DOHH2 (cell line): ENCODE measurements at regions not wholly inside any gene's neighbourhood (a gene's known extent, or its start where the extent isn't known, plus 50 kb on each side); places are given as distances from the start of the nearest gene placed in this dataset.

Source experiments
- H3F3A ChIP-seq: fragments of 200-600 bp; sonication (generic), shearing (Covaris generic); 2 replicates; pipeline ENCODE4 v1.6.0; 2016; ENCODE audit warnings: antibody characterized with exemption, mild to moderate bottlenecking; ENCODE audit not compliant: control insufficient read depth, insufficient read depth
- H3K27ac ChIP-seq: fragments of 200-600 bp; sonication (generic); 2 replicates; pipeline ENCODE4 v1.5.1; 2014; ENCODE audit warnings: low read depth, mild to moderate bottlenecking, low read length, moderate library complexity
- H3K27me3 ChIP-seq: fragments of 200-600 bp; sonication (generic); 2 replicates; pipeline ENCODE4 v1.6.1; 2014; ENCODE audit warnings: mild to moderate bottlenecking, low read length, mixed read lengths; ENCODE audit not compliant: control insufficient read depth
- H3K36me3 ChIP-seq: fragments of 200-600 bp; sonication (generic); 2 replicates; pipeline ENCODE4 v1.6.1; 2014; ENCODE audit warnings: mild to moderate bottlenecking, low read length, moderate library complexity, mixed read lengths; ENCODE audit not compliant: control insufficient read depth
- H3K4me1 ChIP-seq: fragments of 200-600 bp; sonication (generic); 2 replicates; pipeline ENCODE4 v1.6.1; 2014; ENCODE audit warnings: mild to moderate bottlenecking, low read length, mixed read lengths; ENCODE audit not compliant: control insufficient read depth
- H3K4me2 ChIP-seq: fragments of 200-600 bp; sonication (generic); 2 replicates; pipeline ENCODE4 v1.6.0; 2014; ENCODE audit warnings: mild to moderate bottlenecking, low read length, moderate library complexity
- H3K4me3 ChIP-seq: fragments of 200-600 bp; sonication (generic); 2 replicates; pipeline ENCODE4 v1.5.1; 2014; ENCODE audit warnings: mild to moderate bottlenecking, low read length, mixed read lengths
- H3K79me2 ChIP-seq: fragments of 200-600 bp; sonication (generic); 2 replicates; pipeline ENCODE4 v1.6.1; 2014; ENCODE audit warnings: mild to moderate bottlenecking, low read length, mixed read lengths; ENCODE audit not compliant: control insufficient read depth
- H3K9me2 ChIP-seq: fragments of 200-600 bp; sonication (generic); replicated peaks from 2 replicates; pipeline ENCODE4 v1.6.1; 2014; ENCODE audit warnings: mild to moderate bottlenecking, low read length, mixed read lengths; ENCODE audit not compliant: control insufficient read depth
- H3K9me3 ChIP-seq: fragments of 200-600 bp; sonication (generic); 2 replicates; pipeline ENCODE4 v1.6.1; 2014; ENCODE audit warnings: antibody characterized with exemption, low read length, mixed read lengths; ENCODE audit not compliant: control insufficient read depth, insufficient read depth
- H4K20me1 ChIP-seq: fragments of 200-600 bp; sonication (generic); 2 replicates; pipeline ENCODE4 v1.6.0; 2014; ENCODE audit warnings: low read depth, mild to moderate bottlenecking, antibody characterized with exemption, low read length, moderate library complexity; ENCODE audit not compliant: control insufficient read depth, insufficient read depth
- CTCF ChIP-seq: fragments of 200-600 bp; sonication (generic); IDR thresholded peaks from one replicate; pipeline ENCODE4 v1.5.1; 2014; ENCODE audit warnings: antibody characterized with exemption, mild to moderate bottlenecking, low read depth, low read length; ENCODE audit not compliant: poor library complexity, severe bottlenecking
- EZH2phosphoT487 ChIP-seq: fragments of 200-600 bp; sonication (generic); IDR thresholded peaks from 2 replicates; pipeline ENCODE4 v1.6.1; 2017; ENCODE audit warnings: borderline replicate concordance, mild to moderate bottlenecking, antibody characterized with exemption, low read length, moderate library complexity, mixed read lengths

DNA sequence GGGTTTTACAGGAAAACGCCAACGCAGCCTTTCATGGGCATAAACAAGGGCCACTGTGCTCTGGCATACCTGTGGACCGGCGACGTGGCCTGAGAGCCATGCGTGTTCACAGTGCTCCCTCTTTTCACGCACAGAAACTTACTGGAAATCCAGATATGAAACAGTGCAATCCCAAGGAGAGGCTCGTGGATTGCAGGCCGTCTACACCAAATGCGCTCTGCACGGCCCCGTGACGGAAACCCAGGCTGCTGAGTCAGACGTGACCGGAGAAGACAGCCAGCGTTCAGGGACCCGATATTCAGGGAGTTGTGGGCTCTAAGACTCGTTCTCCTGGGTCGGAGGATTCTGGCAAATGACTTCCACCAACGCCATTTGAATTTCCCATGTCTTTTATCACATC, 129.2 kb downstream of the FOXL1 start:
- H3K9me3 ChIP-seq: no peaks in the 10 kb centered on the region
- no peak for TF ChIP-seq CTCF
- no peak for TF ChIP-seq EZH2phosphoT487
- no peaks in the 10 kb centered on the region for H3K27me3 ChIP-seq

DNA sequence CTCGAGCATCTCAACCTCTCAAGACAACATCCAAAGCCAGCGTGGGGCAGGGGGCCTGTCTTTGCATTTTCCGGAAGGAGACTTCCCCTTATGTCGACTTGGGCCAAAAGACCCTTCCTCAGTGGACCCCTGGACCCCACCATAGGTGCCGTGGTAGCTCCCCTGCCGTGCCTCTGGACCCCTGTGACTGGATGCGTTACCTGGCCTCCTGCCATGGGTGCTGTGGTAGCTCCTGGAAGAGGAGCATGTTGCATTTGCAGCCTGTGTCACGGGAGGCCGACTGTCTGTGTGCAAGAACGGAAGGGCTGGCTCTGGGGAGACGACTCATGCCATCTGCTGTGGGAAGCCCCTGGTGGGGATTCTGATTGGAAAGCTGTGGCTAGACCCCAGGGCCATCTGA, 130.1 kb downstream of the FOXL1 start:
- H3K27me3 ChIP-seq: no peaks in the 10 kb centered on the region
- no peak overlapping the region for H3K4me3 ChIP-seq
- no peak for TF ChIP-seq EZH2phosphoT487
- no peaks in the 10 kb centered on the region for H3K36me3 ChIP-seq
- no peak overlapping the region for H3K4me2 ChIP-seq
- H4K20me1 ChIP-seq: no peaks in the 10 kb centered on the region
- H3K27ac ChIP-seq: no peak overlapping the region
- no peaks in the 10 kb centered on the region for H3K79me2 ChIP-seq
- no peaks in the 10 kb centered on the region for H3F3A ChIP-seq
- no peaks in the 10 kb centered on the region for H3K9me2 ChIP-seq
- no peaks in the 10 kb centered on the region for H3K9me3 ChIP-seq
- no peaks in the 10 kb centered on the region for H3K4me1 ChIP-seq

More for the DNA sequence above, 129.2 kb downstream of the FOXL1 start:
- Histone ChIP-seq H3K4me1 (no peaks in the 10 kb centered on the region), H3K4me2 (no peak overlapping the region), H3K4me3 (no peak overlapping the region), H3K36me3 (no peaks in the 10 kb centered on the region), H3K79me2 (no peaks in the 10 kb centered on the region), H4K20me1 (no peaks in the 10 kb centered on the region), H3K9me2 (no peaks in the 10 kb centered on the region), H3K27ac (no peak overlapping the region), H3F3A (no peaks in the 10 kb centered on the region)

- H3K27me3 ChIP-seq: no peaks in the 10 kb centered on the region
- no peak overlapping the region for H3K4me3 ChIP-seq
- H3K4me2 ChIP-seq: no peak overlapping the region
- no peaks in the 10 kb centered on the region for H4K20me1 ChIP-seq
- TF ChIP-seq EZH2phosphoT487: no peak
- no peak for TF ChIP-seq CTCF
- H3K4me1 ChIP-seq: no peaks in the 10 kb centered on the region
- no peaks in the 10 kb centered on the region for H3K36me3 ChIP-seq
- H3K79me2 ChIP-seq: no peaks in the 10 kb centered on the region
- H3K27ac ChIP-seq: no peak overlapping the region
- H3K9me3 ChIP-seq: no peaks in the 10 kb centered on the region
- no peaks in the 10 kb centered on the region for H3K9me2 ChIP-seq
- no peaks in the 10 kb centered on the region for H3F3A ChIP-seq
Measured at GRCh38 chr16:86709103-86709502, 130.8 kb downstream of the FOXL1 start.

- H3F3A ChIP-seq: no peaks in the 10 kb centered on the region
- H3K9me3 ChIP-seq: no peaks in the 10 kb centered on the region
- H3K4me1 ChIP-seq: no peaks in the 10 kb centered on the region
- no peaks in the 10 kb centered on the region for H3K27me3 ChIP-seq
- H3K4me2 ChIP-seq: no peak overlapping the region
- no peaks in the 10 kb centered on the region for H3K36me3 ChIP-seq
- H3K79me2 ChIP-seq: no peaks in the 10 kb centered on the region
- H3K9me2 ChIP-seq: no peaks in the 10 kb centered on the region
- no peak overlapping the region for H3K4me3 ChIP-seq
- H3K27ac ChIP-seq: no peak overlapping the region
- no peaks in the 10 kb centered on the region for H4K20me1 ChIP-seq
- TF ChIP-seq EZH2phosphoT487 (no peak), CTCF (no peak)
Measured at GRCh38 chr16:86709902-86710601, 131.7 kb downstream of the FOXL1 start.
